Breast epithelium (tissue), 3 donors: ENCODE measurements at regions not wholly inside any gene's neighbourhood (a gene's known extent, or its start where the extent isn't known, plus 50 kb on each side); places are given as distances from the start of the nearest gene placed in this dataset.

Experiments used
- POLR2A ChIP-seq: fragments of 450-650 bp; IDR thresholded peaks from one replicate; pipeline ENCODE4 v1.6.1; 2016; ENCODE audit warnings: antibody characterized with exemption, mild to moderate bottlenecking, moderate library complexity
- POLR2AphosphoS5 ChIP-seq, 3 donors: sonication (generic); formaldehyde crosslinking; IDR thresholded peaks; one replicate each; pipeline ENCODE4 v1.6.1; 2017; ENCODE audit warnings: antibody characterized with exemption in 3 of 3
- TF ChIP-seq, protein P1 (sequence below), 3 donors: fragments of 450-650 bp; IDR thresholded peaks; one replicate each; pipeline ENCODE4 v1.5.1; 2016 to 2017; ENCODE audit warnings: antibody characterized with exemption in 3 of 3, mild to moderate bottlenecking in 3 of 3, moderate library complexity in 3 of 3

DNA sequence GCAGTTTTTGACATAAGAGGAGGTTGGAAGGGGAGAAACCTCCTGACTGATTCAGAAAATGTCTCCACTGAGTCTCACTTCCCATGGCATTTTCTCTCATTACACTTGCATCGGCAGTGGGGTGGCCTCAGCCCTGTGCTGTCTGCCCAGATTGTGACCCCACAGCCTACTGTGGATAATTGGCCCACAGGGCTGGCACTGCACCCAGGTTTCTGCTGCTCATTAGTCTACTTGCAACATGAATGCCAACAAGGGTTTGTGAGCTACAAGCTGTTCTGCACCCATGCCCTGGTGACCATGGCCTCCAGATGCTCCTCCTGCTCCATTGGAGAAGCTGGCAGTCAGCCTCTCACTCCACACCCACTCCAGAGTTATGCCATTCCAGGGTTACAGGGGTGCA is 296.0 kb downstream of the CTTN start:
- TF ChIP-seq, protein P1, sequence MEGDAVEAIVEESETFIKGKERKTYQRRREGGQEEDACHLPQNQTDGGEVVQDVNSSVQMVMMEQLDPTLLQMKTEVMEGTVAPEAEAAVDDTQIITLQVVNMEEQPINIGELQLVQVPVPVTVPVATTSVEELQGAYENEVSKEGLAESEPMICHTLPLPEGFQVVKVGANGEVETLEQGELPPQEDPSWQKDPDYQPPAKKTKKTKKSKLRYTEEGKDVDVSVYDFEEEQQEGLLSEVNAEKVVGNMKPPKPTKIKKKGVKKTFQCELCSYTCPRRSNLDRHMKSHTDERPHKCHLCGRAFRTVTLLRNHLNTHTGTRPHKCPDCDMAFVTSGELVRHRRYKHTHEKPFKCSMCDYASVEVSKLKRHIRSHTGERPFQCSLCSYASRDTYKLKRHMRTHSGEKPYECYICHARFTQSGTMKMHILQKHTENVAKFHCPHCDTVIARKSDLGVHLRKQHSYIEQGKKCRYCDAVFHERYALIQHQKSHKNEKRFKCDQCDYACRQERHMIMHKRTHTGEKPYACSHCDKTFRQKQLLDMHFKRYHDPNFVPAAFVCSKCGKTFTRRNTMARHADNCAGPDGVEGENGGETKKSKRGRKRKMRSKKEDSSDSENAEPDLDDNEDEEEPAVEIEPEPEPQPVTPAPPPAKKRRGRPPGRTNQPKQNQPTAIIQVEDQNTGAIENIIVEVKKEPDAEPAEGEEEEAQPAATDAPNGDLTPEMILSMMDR (IDR thresholded peaks at IDR 0.05), result no peak
- no peak for TF ChIP-seq POLR2A
- TF ChIP-seq POLR2AphosphoS5 (IDR thresholded peaks at IDR 0.05), result no peak
